H1 (cell line): ENCODE measurements at regions not wholly inside any gene's neighbourhood (a gene's known extent, or its start where the extent isn't known, plus 50 kb on each side); places are given as distances from the start of the nearest gene placed in this dataset.

ENCODE experiments used
- CTCF ChIA-PET: fragments of 300-600 bp; sonication (Branson Sonifier 250); formaldehyde crosslinking; loops from one replicate; lab custom pipeline; 2021; ENCODE audit not compliant: partially characterized antibody; lab: Charles Lee
- POLR2A ChIA-PET: fragments of 300-600 bp; sonication (Branson Sonifier 250); formaldehyde crosslinking; loops from one replicate; lab custom pipeline; 2021; ENCODE audit warnings: inconsistent platforms; ENCODE audit not compliant: partially characterized antibody; lab: Charles Lee
- DNase-seq, 2 experiments: peaks; one replicate each; pipeline versions ENCODE4 v3.0.0 to v3.0.0-alpha.2; 2010 to 2022; ENCODE audit warnings: low spot score in 2 of 2, low read depth in 1 of 2, mixed read lengths in 1 of 2
- FAIRE-seq: peaks from 2 replicates; lab custom pipeline; 2011; peaks lifted over from hg19 to GRCh38; lab: Jason Lieb, UNC
- H2AFZ ChIP-seq: 2 replicates; pipeline ENCODE4 v1.8.1; 2012; ENCODE audit warnings: low read length, inconsistent platforms
- H2AK5ac ChIP-seq: 2 replicates; pipeline ENCODE4 v1.6.1; 2013; ENCODE audit warnings: low read depth, low read length
- H2BK120ac ChIP-seq: replicated peaks from 2 replicates; pipeline ENCODE3; 2013; ENCODE audit warnings: low read depth, low read length, inconsistent platforms
- H2BK12ac ChIP-seq: 2 replicates; pipeline ENCODE4 v1.6.1; 2013; ENCODE audit warnings: low read depth, low read length
- H2BK15ac ChIP-seq: 2 replicates; pipeline ENCODE4 v1.6.1; 2013; ENCODE audit warnings: low read length
- H2BK20ac ChIP-seq: 2 replicates; pipeline ENCODE4 v1.6.1; 2013; ENCODE audit warnings: low read length
- H2BK5ac ChIP-seq: 2 replicates; pipeline ENCODE4 v1.6.1; 2013; ENCODE audit warnings: low read depth, low read length
- H3K14ac ChIP-seq: 2 replicates; pipeline ENCODE4 v1.6.1; 2013; ENCODE audit warnings: inconsistent platforms; ENCODE audit not compliant: insufficient read length
- H3K18ac ChIP-seq: 2 replicates; pipeline ENCODE4 v1.6.1; 2013; ENCODE audit warnings: low read length; ENCODE audit errors: extremely low read depth
- H3K23ac ChIP-seq: 2 replicates; pipeline ENCODE4 v1.6.1; 2013; ENCODE audit warnings: inconsistent platforms; ENCODE audit not compliant: insufficient read length
- H3K23me2 ChIP-seq: 2 replicates; pipeline ENCODE4 v1.6.1; 2013; ENCODE audit warnings: low read depth, low read length
- H3K27ac ChIP-seq: 2 replicates; pipeline ENCODE4 v1.6.1; 2011; ENCODE audit warnings: low read depth, low read length, inconsistent platforms
- H3K27me3 ChIP-seq, 4 experiments: replicated peaks in 1 of 4; 1 replicate in 1 of 4; 2 replicates in 3 of 4; pipeline versions ENCODE4 v1.6.1 to v1.8.1; 2011 to 2013; ENCODE audit warnings: low read length in 3 of 4, mild to moderate bottlenecking in 3 of 4, inconsistent platforms in 2 of 4, mixed read lengths in 2 of 4, moderate library complexity in 1 of 4; ENCODE audit not compliant: control insufficient read depth in 3 of 4, insufficient read depth in 3 of 4; ENCODE audit errors: extremely low read depth in 1 of 4
- H3K36me3 ChIP-seq, 4 experiments: 2 replicates each; pipeline versions ENCODE4 v1.6.1 to v1.8.1; 2011 to 2013; ENCODE audit warnings: mild to moderate bottlenecking in 4 of 4, low read length in 3 of 4, moderate library complexity in 2 of 4, control low read depth in 1 of 4, inconsistent platforms in 1 of 4; ENCODE audit not compliant: insufficient read depth in 4 of 4, control insufficient read depth in 2 of 4
- H3K4ac ChIP-seq: replicated peaks from 2 replicates; pipeline ENCODE3; 2013; ENCODE audit warnings: low read length, low read depth, mixed read lengths, inconsistent platforms; ENCODE audit not compliant: insufficient read length
- H3K4me1 ChIP-seq, 4 experiments: replicated peaks in 1 of 4; 1 replicate in 1 of 4; 2 replicates in 3 of 4; pipeline versions ENCODE4 v1.6.1 to v1.8.1; 2011 to 2013; ENCODE audit warnings: low read length in 3 of 4, inconsistent platforms in 2 of 4, mixed read lengths in 1 of 4; ENCODE audit not compliant: insufficient read depth in 4 of 4, control insufficient read depth in 3 of 4
- H3K4me2 ChIP-seq, 2 experiments: 2 replicates each; pipeline versions ENCODE4 v1.6.1 to v1.8.1; 2011 to 2013; ENCODE audit warnings: low read depth in 2 of 2, low read length in 2 of 2, control low read depth in 1 of 2, inconsistent platforms in 1 of 2, mild to moderate bottlenecking in 1 of 2; ENCODE audit not compliant: insufficient read depth in 1 of 2
- H3K4me3 ChIP-seq, 4 experiments: fragments of 200-600, 300-600 bp in 1 of 4; sonication (generic), shearing (Covaris generic), sonication (Bioruptor Twin) in 1 of 4; 2 replicates each; pipeline versions ENCODE4 v1.5.1 to v1.8.1; 2011 to 2016; ENCODE audit warnings: low read length in 4 of 4, low read depth in 3 of 4, control low read depth in 2 of 4, inconsistent platforms in 2 of 4, mild to moderate bottlenecking in 2 of 4, mixed read lengths in 1 of 4, moderate library complexity in 1 of 4; ENCODE audit not compliant: insufficient read depth in 2 of 4; ENCODE audit errors: extremely low read depth in 1 of 4
- H3K56ac ChIP-seq: replicated peaks from 2 replicates; pipeline ENCODE3; 2013; ENCODE audit warnings: low read depth, mild to moderate bottlenecking, mixed read lengths, low read length, inconsistent platforms; ENCODE audit not compliant: insufficient read length
- H3K79me1 ChIP-seq: 2 replicates; pipeline ENCODE4 v1.6.1; 2013; ENCODE audit warnings: low read depth, low read length, control low read depth
- H3K79me2 ChIP-seq, 2 experiments: 2 replicates each; pipeline versions ENCODE4 v1.6.1 to v1.8.1; 2012 to 2013; ENCODE audit warnings: low read length in 2 of 2, mild to moderate bottlenecking in 2 of 2, inconsistent platforms in 1 of 2; ENCODE audit not compliant: insufficient read depth in 2 of 2, control insufficient read depth in 1 of 2
- H3K9ac ChIP-seq, 4 experiments: replicated peaks in 1 of 4; 1 replicate in 1 of 4; 2 replicates in 3 of 4; pipeline versions ENCODE4 v1.6.1 to v1.8.1; 2011 to 2013; ENCODE audit warnings: low read depth in 3 of 4, low read length in 3 of 4, control low read depth in 2 of 4, mild to moderate bottlenecking in 2 of 4, moderate library complexity in 2 of 4, inconsistent platforms in 1 of 4; ENCODE audit errors: extremely low read depth in 1 of 4
- H3K9me3 ChIP-seq, 2 experiments: 2 replicates each; pipeline versions ENCODE4 v1.6.1 to v1.8.1; 2012 to 2013; ENCODE audit warnings: mild to moderate bottlenecking in 2 of 2, moderate library complexity in 2 of 2, control low read depth in 1 of 2, inconsistent platforms in 1 of 2, low read depth in 1 of 2, low read length in 1 of 2, mixed read lengths in 1 of 2; ENCODE audit not compliant: insufficient read depth in 2 of 2
- H4K20me1 ChIP-seq, 2 experiments: replicated peaks in 1 of 2; 2 replicates each; pipeline versions ENCODE3 to v1.8.1; 2011 to 2013; ENCODE audit warnings: inconsistent platforms in 2 of 2, low read length in 2 of 2, mild to moderate bottlenecking in 1 of 2; ENCODE audit not compliant: insufficient read depth in 2 of 2, control insufficient read depth in 1 of 2
- H4K5ac ChIP-seq: 2 replicates; pipeline ENCODE4 v1.6.1; 2013; ENCODE audit warnings: low read length, low read depth, mixed read lengths, inconsistent platforms; ENCODE audit not compliant: insufficient read length
- H4K8ac ChIP-seq: 2 replicates; pipeline ENCODE4 v1.8.0; 2013; ENCODE audit warnings: mild to moderate bottlenecking, moderate library complexity, low read length, inconsistent platforms; ENCODE audit not compliant: insufficient read depth; ENCODE audit errors: extremely low read depth
- H4K91ac ChIP-seq: replicated peaks from 2 replicates; pipeline ENCODE3; 2013; ENCODE audit warnings: low read length, mixed read lengths, inconsistent platforms; ENCODE audit not compliant: insufficient read length
- BCL11A ChIP-seq, 2 experiments: IDR thresholded peaks; one replicate each; pipeline ENCODE4 v1.6.1; 2011; ENCODE audit warnings: low read depth in 2 of 2, low read length in 2 of 2, mild to moderate bottlenecking in 2 of 2
- CREB1 ChIP-seq: IDR thresholded peaks from 2 replicates; pipeline ENCODE4 v1.6.1; 2012; ENCODE audit warnings: inconsistent platforms
- TBP ChIP-seq: IDR thresholded peaks from 2 replicates; pipeline ENCODE4 v1.6.1; 2011; ENCODE audit warnings: low read depth, low read length, improper control_type of control experiment
- WGBS, 2 experiments: shearing (Covaris generic) in 1 of 2; methylation state at CpG; one replicate each; pipeline versions ENCODE4 v1.1.6 to v1.1.7; 2013 to 2015; ENCODE audit warnings: low lambda C conversion rate in 2 of 2, mixed read lengths in 2 of 2, inconsistent platforms in 1 of 2, low coverage in 1 of 2, missing lambda C conversion rate in 1 of 2; ENCODE audit not compliant: insufficient replicate concordance in 2 of 2, insufficient coverage in 1 of 2, insufficient read length in 1 of 2; ENCODE audit errors: extremely low coverage in 1 of 2, missing lambda C conversion rate in 1 of 2; 5-methylcytosine and 5-hydroxymethylcytosine counted together
- TF ChIP-seq, protein P1 (sequence below), 3 experiments: IDR thresholded peaks; 1 replicate in 2 of 3; 2 replicates in 1 of 3; pipeline versions ENCODE4 v1.5.1 to v1.6.1; 2011; ENCODE audit warnings: low read length in 3 of 3, mild to moderate bottlenecking in 3 of 3, inconsistent platforms in 2 of 3, low read depth in 1 of 3, moderate library complexity in 1 of 3; ENCODE audit not compliant: insufficient read depth in 1 of 3; ENCODE audit errors: control extremely low read depth in 1 of 3

- H3K79me1 ChIP-seq, result no peaks in the 10 kb centered on the region
- no peak overlapping the region for H4K5ac ChIP-seq
- H3K4me2 ChIP-seq, result no peak overlapping the region
- H3K9me3 ChIP-seq, result no peaks in the 10 kb centered on the region
- no peak overlapping the region for H3K18ac ChIP-seq
- WGBS, 2 experiments, result 85% methylated on average over 4 of the region's 4 CpGs; no CpG with 5 or more reads in 1 of the 2 experiments
- H3K4ac ChIP-seq, result no peak overlapping the region
- H2BK5ac ChIP-seq, result no peak overlapping the region
- DNase-seq (no peak), FAIRE-seq (no peak)
- H3K23me2 ChIP-seq, result no peaks in the 10 kb centered on the region
- no peak overlapping the region for H3K4me3 ChIP-seq
- no peaks in the 10 kb centered on the region for H3K79me2 ChIP-seq
- no peak overlapping the region for H2AK5ac ChIP-seq
- no peak overlapping the region for H3K9ac ChIP-seq
- no peaks in the 10 kb centered on the region for H4K20me1 ChIP-seq
- no peak overlapping the region for H2BK15ac ChIP-seq
- H2BK12ac ChIP-seq, result no peak overlapping the region
- peaks cover 0 to 2% (median under 1%) of the 10 kb centered on the region in 4 experiments; a peak in 3 of 7 replicates for H3K27me3 ChIP-seq
- H3K27ac ChIP-seq, result no peak overlapping the region
- H3K36me3 ChIP-seq, result no peaks in the 10 kb centered on the region
- no peak overlapping the region for H3K14ac ChIP-seq
- TF ChIP-seq TBP (no peak), CREB1 (no peak), BCL11A (IDR thresholded peaks at IDR 0.05; ENCODE audit: low read depth in 2 of 2, low read length in 2 of 2) (no peak)
- TF ChIP-seq, protein P1, sequence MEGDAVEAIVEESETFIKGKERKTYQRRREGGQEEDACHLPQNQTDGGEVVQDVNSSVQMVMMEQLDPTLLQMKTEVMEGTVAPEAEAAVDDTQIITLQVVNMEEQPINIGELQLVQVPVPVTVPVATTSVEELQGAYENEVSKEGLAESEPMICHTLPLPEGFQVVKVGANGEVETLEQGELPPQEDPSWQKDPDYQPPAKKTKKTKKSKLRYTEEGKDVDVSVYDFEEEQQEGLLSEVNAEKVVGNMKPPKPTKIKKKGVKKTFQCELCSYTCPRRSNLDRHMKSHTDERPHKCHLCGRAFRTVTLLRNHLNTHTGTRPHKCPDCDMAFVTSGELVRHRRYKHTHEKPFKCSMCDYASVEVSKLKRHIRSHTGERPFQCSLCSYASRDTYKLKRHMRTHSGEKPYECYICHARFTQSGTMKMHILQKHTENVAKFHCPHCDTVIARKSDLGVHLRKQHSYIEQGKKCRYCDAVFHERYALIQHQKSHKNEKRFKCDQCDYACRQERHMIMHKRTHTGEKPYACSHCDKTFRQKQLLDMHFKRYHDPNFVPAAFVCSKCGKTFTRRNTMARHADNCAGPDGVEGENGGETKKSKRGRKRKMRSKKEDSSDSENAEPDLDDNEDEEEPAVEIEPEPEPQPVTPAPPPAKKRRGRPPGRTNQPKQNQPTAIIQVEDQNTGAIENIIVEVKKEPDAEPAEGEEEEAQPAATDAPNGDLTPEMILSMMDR (IDR thresholded peaks at IDR 0.05; ENCODE audit: control extremely low read depth in 1 of 3, insufficient read depth in 1 of 3, low read depth in 1 of 3, low read length in 3 of 3), result no peak
- no peaks in the 10 kb centered on the region for H3K4me1 ChIP-seq
- H2BK20ac ChIP-seq, result no peak overlapping the region
- H4K91ac ChIP-seq, result no peak overlapping the region
- no peak overlapping the region for H2BK120ac ChIP-seq
- H3K56ac ChIP-seq, result no peak overlapping the region
- H2AFZ ChIP-seq, result no peak overlapping the region
- no peak overlapping the region for H4K8ac ChIP-seq
- ChIA-PET POLR2A (no interaction called here), CTCF (interaction anchor here (1.2 to 4.0 kb wide), 4 partner anchors 8 to 406 kb away, joined by 3 to 18 read pairs (median 5); no protein-coding TSS in a partner anchor)
- H3K23ac ChIP-seq, result no peak overlapping the region
These were observed 277.3 kb downstream of the MTX2 start for GRCh38 chr2:176546550-176546949.
